ENCODE measurements at regions not wholly inside any gene's neighbourhood (a gene's known extent, or its start where the extent isn't known, plus 50 kb on each side); places are given as distances from the start of the nearest gene placed in this dataset.

- Histone ChIP-seq H2AFZ (ENCODE audit: low read length) (no peak overlapping the region), H3K9ac (replicated peaks in 1 of 4; ENCODE audit: extremely low read depth in 1 of 4, low read depth in 3 of 4, low read length in 3 of 4) (no peak overlapping the region), H3K23me2 (ENCODE audit: low read depth, low read length) (no peaks in the 10 kb centered on the region), H2BK20ac (ENCODE audit: low read length) (no peak overlapping the region), H3K79me1 (ENCODE audit: low read depth, low read length) (no peaks in the 10 kb centered on the region), H4K5ac (ENCODE audit: insufficient read length, low read depth, low read length) (no peak overlapping the region), H2BK12ac (ENCODE audit: low read depth, low read length) (no peak overlapping the region), H3K18ac (ENCODE audit: extremely low read depth, low read length) (no peak overlapping the region), H3K4me3 (ENCODE audit: extremely low read depth in 1 of 4, insufficient read depth in 2 of 4, low read depth in 3 of 4, low read length in 4 of 4) (no peak overlapping the region), H2AK5ac (ENCODE audit: low read depth, low read length) (no peak overlapping the region), H3K23ac (ENCODE audit: insufficient read length) (no peak overlapping the region), H4K20me1 (replicated peaks in 1 of 2; ENCODE audit: control insufficient read depth in 1 of 2, insufficient read depth in 2 of 2, low read length in 2 of 2) (no peaks in the 10 kb centered on the region), H3K36me3 (ENCODE audit: control insufficient read depth in 2 of 4, insufficient read depth in 4 of 4, low read length in 3 of 4) (no peaks in the 10 kb centered on the region), H3K27ac (ENCODE audit: low read depth, low read length) (no peak overlapping the region), H2BK5ac (ENCODE audit: low read depth, low read length) (no peak overlapping the region), H4K8ac (ENCODE audit: extremely low read depth, insufficient read depth, low read length) (no peak overlapping the region), H4K91ac (replicated peaks; ENCODE audit: insufficient read length, low read length) (no peak overlapping the region), H3K9me3 (ENCODE audit: insufficient read depth in 2 of 2, low read depth in 1 of 2, low read length in 1 of 2) (no peaks in the 10 kb centered on the region), H2BK15ac (ENCODE audit: low read length) (no peak overlapping the region), H3K14ac (ENCODE audit: insufficient read length) (no peak overlapping the region), H3K56ac (replicated peaks; ENCODE audit: insufficient read length, low read depth, low read length) (no peak overlapping the region), H3K4me2 (ENCODE audit: insufficient read depth in 1 of 2, low read depth in 2 of 2, low read length in 2 of 2) (no peak overlapping the region), H3K27me3 (replicated peaks in 1 of 4; ENCODE audit: control insufficient read depth in 3 of 4, extremely low read depth in 1 of 4, insufficient read depth in 3 of 4, low read length in 3 of 4) (no peaks in the 10 kb centered on the region), H3K79me2 (ENCODE audit: control insufficient read depth in 1 of 2, insufficient read depth in 2 of 2, low read length in 2 of 2) (no peaks in the 10 kb centered on the region), H3K4me1 (replicated peaks in 1 of 4; ENCODE audit: control insufficient read depth in 3 of 4, insufficient read depth in 4 of 4, low read length in 3 of 4) (no peaks in the 10 kb centered on the region), H2BK120ac (replicated peaks; ENCODE audit: low read depth, low read length) (no peak overlapping the region), H3K4ac (replicated peaks; ENCODE audit: insufficient read length, low read depth, low read length) (no peak overlapping the region)
- FAIRE-seq, result no peak
- TF ChIP-seq EP300 (IDR thresholded peaks at IDR 0.05; ENCODE audit: borderline replicate concordance in 1 of 2, low read depth in 2 of 2, low read length in 2 of 2) (no peak), SIN3A (conservative IDR thresholded peaks at IDR 0.05 in 1 of 2, IDR thresholded peaks at IDR 0.05 in 1 of 2; ENCODE audit: low read depth in 1 of 2, low read length in 2 of 2) (no peak), CHD1 (IDR thresholded peaks at IDR 0.05; ENCODE audit: low read depth, low read length) (no peak), SP4 (IDR thresholded peaks at IDR 0.05; ENCODE audit: low read length) (no peak)
- no peak for DNase-seq (ENCODE audit: low read depth in 1 of 2, low spot score in 2 of 2)
- ChIA-PET POLR2A (ENCODE audit: partially characterized antibody) (no interaction called here), CTCF (ENCODE audit: partially characterized antibody) (no interaction called here)
- 98% methylated on average over 2 of the region's 2 CpGs; no CpG with 5 or more reads in 1 of the 2 experiments for WGBS, 2 experiments (ENCODE audit: extremely low coverage in 1 of 2, insufficient coverage in 1 of 2, insufficient read length in 1 of 2, insufficient replicate concordance in 2 of 2, low coverage in 1 of 2, low lambda C conversion rate in 2 of 2, missing lambda C conversion rate in 1 of 2)
These were observed 872.8 kb upstream of the CDH9 start for GRCh38 chr5:27911216-27911615.

All from H1 (cell line).